ENCODE measurements at regions not wholly inside any gene's neighbourhood (a gene's known extent, or its start where the extent isn't known, plus 50 kb on each side); places are given as distances from the start of the nearest gene placed in this dataset.

GRCh38 chr9:18361646-18362045 lies 112.3 kb upstream of the ADAMTSL1 start:
- TF ChIP-seq EP300 (IDR thresholded peaks at IDR 0.05) (no peak), CTCF (IDR thresholded peaks at IDR 0.05) (no peak), POLR2A (IDR thresholded peaks at IDR 0.05; ENCODE audit: low read depth) (no peak)
